HCT116 (cell line): ENCODE measurements at regions not wholly inside any gene's neighbourhood (a gene's known extent, or its start where the extent isn't known, plus 50 kb on each side); places are given as distances from the start of the nearest gene placed in this dataset.

ENCODE experiments used
- ATAC-seq: fragments of 200-7000 bp; cut with Tn5 transposase; 2 replicates; pipeline ENCODE4 v1.9.1; 2020; ENCODE audit warnings: mild to moderate bottlenecking, moderate library complexity
- BruUV-seq: library from RNA; stranded (reverse); fragments of 400-500 nt; replicated peaks from 2 replicates; lab custom pipeline; 2021; lab: Mats Ljungman, UMichigan
- CTCF ChIA-PET: fragments of 300-600 bp; sonication (Branson Sonifier 250); formaldehyde crosslinking; loops from one replicate; lab custom pipeline; 2021; ENCODE audit warnings: antibody characterized with exemption; lab: Charles Lee
- POLR2A ChIA-PET: fragments of 300-600, 350-600 bp; sonication (Branson Sonifier 250); formaldehyde crosslinking; loops from one replicate; lab custom pipeline; 2021; ENCODE audit warnings: antibody characterized with exemption; lab: Charles Lee
- RAD21 ChIA-PET, 2 experiments: fragments of 300-600 bp; sonication (Branson Sonifier 250); formaldehyde crosslinking; loops; one replicate each; lab custom pipeline; 2023; ENCODE audit warnings: low total read pairs in 2 of 2; ENCODE audit not compliant: uncharacterized antibody in 2 of 2, unreplicated experiment in 2 of 2, low non-redundant PET in 1 of 2; lab: Charles Lee
- DNase-seq: peaks from one replicate; pipeline ENCODE4 v3.0.0-alpha.2; 2010; ENCODE audit warnings: low read depth, low spot score
- H2AFZ ChIP-seq: fragments of 200-600 bp; shearing (Covaris generic), sonication (generic); 2 replicates; pipeline ENCODE4 v1.6.1; 2017; ENCODE audit warnings: low read depth, mixed run types, mixed read lengths, antibody characterized with exemption, low read length; ENCODE audit not compliant: poor library complexity, severe bottlenecking
- H3K27ac ChIP-seq: 2 replicates; pipeline ENCODE4 v1.5.1; 2012; ENCODE audit warnings: low read depth, low read length
- H3K27me3 ChIP-seq: fragments of 200-600 bp; sonication (generic); 2 replicates; pipeline ENCODE4 v1.6.1; 2016; ENCODE audit warnings: mixed run types, low read length, mixed read lengths; ENCODE audit not compliant: insufficient read depth
- H3K36me3 ChIP-seq, 2 experiments: fragments of 200-500 bp in 1 of 2; fragments of 200-600 bp in 1 of 2; sonication (Bioruptor generic) in 1 of 2; sonication (generic) in 1 of 2; 2 replicates each; pipeline versions ENCODE4 v1.5.1 to v1.6.1; 2014 to 2016; ENCODE audit warnings: low read length in 2 of 2, inconsistent platforms in 1 of 2, mixed read lengths in 1 of 2, mixed run types in 1 of 2; ENCODE audit not compliant: insufficient read depth in 2 of 2, control insufficient read depth in 1 of 2
- H3K4me1 ChIP-seq, 2 experiments: fragments of 200-600 bp in 1 of 2; sonication (generic) in 1 of 2; 2 replicates each; pipeline versions ENCODE4 v1.5.1 to v1.6.1; 2012 to 2017; ENCODE audit warnings: low read length in 2 of 2, inconsistent platforms in 1 of 2, mild to moderate bottlenecking in 1 of 2, mixed read lengths in 1 of 2, mixed run types in 1 of 2, moderate library complexity in 1 of 2; ENCODE audit not compliant: insufficient read depth in 2 of 2, control insufficient read depth in 1 of 2
- H3K4me2 ChIP-seq: fragments of 200-600 bp; sonication (generic); 2 replicates; pipeline ENCODE4 v1.6.1; 2017; ENCODE audit warnings: mixed run types, low read length, mixed read lengths
- H3K4me3 ChIP-seq, 2 experiments: fragments of 200-600 bp in 1 of 2; sonication (generic) in 1 of 2; replicated peaks in 1 of 2; 2 replicates each; pipeline ENCODE4 v1.5.1; 2011 to 2016; ENCODE audit warnings: low read length in 2 of 2, control low read depth in 1 of 2, low read depth in 1 of 2, mild to moderate bottlenecking in 1 of 2, mixed read lengths in 1 of 2, mixed run types in 1 of 2
- H3K79me2 ChIP-seq: fragments of 200-600 bp; sonication (generic); 2 replicates; pipeline ENCODE4 v1.6.1; 2017; ENCODE audit warnings: mild to moderate bottlenecking, mixed run types, low read length, moderate library complexity, mixed read lengths; ENCODE audit not compliant: insufficient read depth
- H3K9ac ChIP-seq: fragments of 200-600 bp; sonication (generic); 2 replicates; pipeline ENCODE4 v1.6.1; 2016; ENCODE audit warnings: low read length, mixed read lengths
- H3K9me2 ChIP-seq: fragments of 200-600 bp; sonication (generic), shearing (Covaris generic); 2 replicates; pipeline ENCODE4 v1.6.1; 2017; ENCODE audit warnings: mixed run types, mild to moderate bottlenecking, moderate library complexity; ENCODE audit not compliant: insufficient read depth
- H3K9me3 ChIP-seq, 2 experiments: fragments of 200-500 bp in 1 of 2; fragments of 200-600 bp in 1 of 2; sonication (Bioruptor generic) in 1 of 2; sonication (generic) in 1 of 2; 2 replicates each; pipeline ENCODE4 v1.6.1; 2014 to 2017; ENCODE audit warnings: low read length in 2 of 2, mixed read lengths in 2 of 2, inconsistent platforms in 1 of 2, low read depth in 1 of 2, mild to moderate bottlenecking in 1 of 2, mixed run types in 1 of 2, moderate library complexity in 1 of 2; ENCODE audit not compliant: control insufficient read depth in 1 of 2, insufficient read depth in 1 of 2
- H4K20me1 ChIP-seq: fragments of 200-600 bp; sonication (generic), shearing (Covaris generic); 2 replicates; pipeline ENCODE4 v1.6.1; 2017; ENCODE audit warnings: mixed run types, mild to moderate bottlenecking, moderate library complexity; ENCODE audit not compliant: insufficient read depth
- CEBPB ChIP-seq: IDR thresholded peaks from 2 replicates; pipeline ENCODE4 v1.6.1; 2012; ENCODE audit warnings: low read depth
- EGR1 ChIP-seq: IDR thresholded peaks from 2 replicates; pipeline ENCODE4 v1.6.1; 2012; ENCODE audit warnings: low read depth
- ELF1 ChIP-seq: IDR thresholded peaks from 2 replicates; pipeline ENCODE4 v1.6.1; 2012; ENCODE audit warnings: low read depth, borderline replicate concordance
- EZH2phosphoT487 ChIP-seq: fragments of 200-600 bp; IDR thresholded peaks from 2 replicates; pipeline ENCODE4 v1.6.1; 2018; ENCODE audit warnings: antibody characterized with exemption, borderline replicate concordance
- POLR2AphosphoS5 ChIP-seq: IDR thresholded peaks from 2 replicates; pipeline ENCODE4 v1.6.1; 2011; ENCODE audit warnings: mild to moderate bottlenecking, low read depth, low read length, moderate library complexity
- REST ChIP-seq: IDR thresholded peaks from 2 replicates; pipeline ENCODE4 v1.6.1; 2012; ENCODE audit warnings: low read depth
- YY1 ChIP-seq: IDR thresholded peaks from 2 replicates; pipeline ENCODE4 v1.6.1; 2011; ENCODE audit warnings: low read length, low read depth, moderate library complexity, mild to moderate bottlenecking; ENCODE audit not compliant: insufficient replicate concordance; ENCODE audit errors: extremely low read depth
- ZFX ChIP-seq: fragments of 450-650 bp; IDR thresholded peaks from 2 replicates; pipeline ENCODE4 v1.6.1; 2017
- ZNF274 ChIP-seq: fragments of 200-500 bp; sonication (Bioruptor generic); IDR thresholded peaks from 2 replicates; pipeline ENCODE4 v1.6.1; 2014; ENCODE audit warnings: mild to moderate bottlenecking, low read depth, low read length, inconsistent platforms
- intact Hi-C: fragments of 100-400 bp; cut with micrococcal nuclease; formaldehyde crosslinking; loops from 2 replicates; pipeline ENCODE4 v1.10.0; 2022

- ChIA-PET POLR2A (no interaction called here), CTCF (no interaction called here)
- intact Hi-C loops = no loop called here
- no peaks in the 10 kb centered on the region for H4K20me1 ChIP-seq
- no TSS peak for BruUV-seq
- no peak overlapping the region for H3K4me2 ChIP-seq
- no peak overlapping the region for H2AFZ ChIP-seq
- H3K4me3 ChIP-seq = no peak overlapping the region
- no peak for DNase-seq
- no peak overlapping the region for H3K9ac ChIP-seq
- no peaks in the 10 kb centered on the region for H3K27me3 ChIP-seq
- no peaks in the 10 kb centered on the region for H3K4me1 ChIP-seq
- ATAC-seq = no peak
- no peak for TF ChIP-seq ZFX
- TF ChIP-seq ELF1 = no peak
- TF ChIP-seq REST = no peak
- no peak for TF ChIP-seq EZH2phosphoT487
- no peak for TF ChIP-seq CEBPB
- TF ChIP-seq POLR2AphosphoS5 = no peak
- no peak for TF ChIP-seq ZNF274
- TF ChIP-seq YY1 = no peak
- TF ChIP-seq EGR1 = no peak
- TF ChIP-seq, all 23 proteins: peak for 0
- Histone ChIP-seq H3K9me3 (no peaks in the 10 kb centered on the region), H3K36me3 (no peaks in the 10 kb centered on the region), H3K27ac (no peak overlapping the region), H3K9me2 (no peaks in the 10 kb centered on the region), H3K79me2 (no peaks in the 10 kb centered on the region)
- RAD21 ChIA-PET = no interaction called here
Observed at GRCh38 chr2:88283886-88284592, 113.9 kb downstream of the THNSL2 start.
